ENCODE measurements at regions not wholly inside any gene's neighbourhood (a gene's known extent, or its start where the extent isn't known, plus 50 kb on each side); places are given as distances from the start of the nearest gene placed in this dataset.

DNA sequence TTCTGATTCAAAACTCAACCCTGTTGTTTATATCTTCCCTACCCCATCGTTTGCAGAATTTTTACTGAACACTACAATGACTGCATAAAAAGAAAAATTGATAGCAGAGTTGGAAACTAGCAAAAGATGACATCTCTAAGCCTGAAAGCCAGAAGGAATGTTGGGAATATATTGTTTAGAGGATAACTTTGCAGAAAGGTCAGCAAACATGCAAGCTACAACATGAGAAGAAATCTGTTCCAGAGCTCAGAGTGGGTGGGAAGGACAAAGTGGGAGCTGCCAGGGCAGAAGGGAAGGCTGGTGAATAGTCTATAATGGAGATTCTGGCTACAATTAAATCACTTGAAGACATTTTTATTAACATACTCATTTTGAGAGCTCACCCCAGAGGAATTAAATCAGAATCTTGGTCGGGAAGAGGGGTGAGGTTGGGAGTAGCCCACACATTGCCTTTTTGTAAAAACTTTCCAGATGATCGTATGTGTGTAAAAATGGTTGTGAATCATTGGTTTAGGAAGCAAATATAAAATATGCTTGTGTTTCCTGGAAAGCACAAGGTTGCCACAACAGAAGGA, 574.8 kb downstream of the FLRT2 start:
- TF ChIP-seq, protein P1, sequence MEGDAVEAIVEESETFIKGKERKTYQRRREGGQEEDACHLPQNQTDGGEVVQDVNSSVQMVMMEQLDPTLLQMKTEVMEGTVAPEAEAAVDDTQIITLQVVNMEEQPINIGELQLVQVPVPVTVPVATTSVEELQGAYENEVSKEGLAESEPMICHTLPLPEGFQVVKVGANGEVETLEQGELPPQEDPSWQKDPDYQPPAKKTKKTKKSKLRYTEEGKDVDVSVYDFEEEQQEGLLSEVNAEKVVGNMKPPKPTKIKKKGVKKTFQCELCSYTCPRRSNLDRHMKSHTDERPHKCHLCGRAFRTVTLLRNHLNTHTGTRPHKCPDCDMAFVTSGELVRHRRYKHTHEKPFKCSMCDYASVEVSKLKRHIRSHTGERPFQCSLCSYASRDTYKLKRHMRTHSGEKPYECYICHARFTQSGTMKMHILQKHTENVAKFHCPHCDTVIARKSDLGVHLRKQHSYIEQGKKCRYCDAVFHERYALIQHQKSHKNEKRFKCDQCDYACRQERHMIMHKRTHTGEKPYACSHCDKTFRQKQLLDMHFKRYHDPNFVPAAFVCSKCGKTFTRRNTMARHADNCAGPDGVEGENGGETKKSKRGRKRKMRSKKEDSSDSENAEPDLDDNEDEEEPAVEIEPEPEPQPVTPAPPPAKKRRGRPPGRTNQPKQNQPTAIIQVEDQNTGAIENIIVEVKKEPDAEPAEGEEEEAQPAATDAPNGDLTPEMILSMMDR (IDR thresholded peaks at IDR 0.05), result no peak
- TF ChIP-seq POLR2A (IDR thresholded peaks at IDR 0.05), result no peak
- TF ChIP-seq EP300 (IDR thresholded peaks at IDR 0.05), result no peak
